ENCODE measurements at regions not wholly inside any gene's neighbourhood (a gene's known extent, or its start where the extent isn't known, plus 50 kb on each side); places are given as distances from the start of the nearest gene placed in this dataset.

GRCh38 chr16:77603656-77604055 lies 118.7 kb upstream of the NUDT7 start:
- TF ChIP-seq CTCF (IDR thresholded peaks at IDR 0.05) (no peak), POLR2A (IDR thresholded peaks at IDR 0.05) (no peak)
